Forelimb muscle (tissue), 1 donor: ENCODE measurements at regions not wholly inside any gene's neighbourhood (a gene's known extent, or its start where the extent isn't known, plus 50 kb on each side); places are given as distances from the start of the nearest gene placed in this dataset.
"Not testable (repeated sequence)": the region's sequence is repeated elsewhere in the genome, so short reads cannot be mapped to it uniquely, and the experiment has no call there.

ENCODE experiments used
- DNase-seq: peaks from one replicate; pipeline ENCODE4 v3.0.0-alpha.2; 2013; ENCODE audit warnings: low read depth

DNA sequence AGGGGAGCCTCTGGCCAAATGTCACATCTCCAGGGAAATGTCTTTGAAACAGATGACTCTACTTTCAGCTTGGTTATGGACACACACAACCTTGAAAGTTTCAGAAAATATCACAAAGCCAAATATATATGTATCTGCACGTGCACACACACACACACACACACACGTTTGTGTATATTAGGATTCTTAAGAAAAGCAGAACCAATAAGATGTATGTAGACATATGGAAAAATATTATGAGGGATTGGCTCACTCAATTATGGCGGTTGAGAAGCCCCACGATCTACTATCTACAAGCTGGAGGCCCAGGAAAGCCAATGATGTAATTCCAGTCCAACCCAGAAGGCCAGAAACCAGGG lies 194.9 kb downstream of the PALM2AKAP2 start:
- DNase-seq: no peak

DNA sequence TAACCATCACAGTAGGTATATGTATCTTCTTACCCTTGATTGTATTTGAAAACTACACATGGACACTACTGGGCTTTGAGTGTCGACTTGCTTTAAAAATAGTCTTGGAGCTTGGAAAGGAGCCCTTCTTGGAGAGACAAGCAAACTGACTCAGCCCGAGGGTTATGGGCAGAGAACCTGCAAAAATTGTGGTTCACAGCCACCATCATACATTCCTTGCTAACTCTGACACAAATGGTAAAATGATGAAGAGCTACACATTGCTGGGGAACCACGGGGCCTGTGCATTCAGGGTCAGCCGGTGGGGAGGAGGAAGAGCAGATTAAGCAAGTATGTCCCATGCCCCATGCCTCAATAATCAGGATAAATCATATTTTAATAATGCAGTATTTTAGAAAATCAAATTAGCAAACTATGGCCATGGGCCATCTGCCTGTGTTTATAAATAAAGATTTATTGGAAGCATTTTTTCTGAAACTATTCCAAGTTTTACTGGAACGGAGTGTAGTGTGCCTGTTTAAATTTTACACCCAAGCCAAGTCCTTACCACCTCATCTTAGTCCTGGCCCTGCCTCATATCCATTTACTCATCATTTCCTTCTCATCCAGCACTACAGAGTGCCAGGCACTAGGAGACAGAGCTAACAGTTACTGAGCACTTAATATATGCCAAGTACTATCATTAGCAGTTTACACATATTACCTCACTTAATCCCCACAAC lies 195.7 kb downstream of the PALM2AKAP2 start:
- DNase-seq: no peak

DNA sequence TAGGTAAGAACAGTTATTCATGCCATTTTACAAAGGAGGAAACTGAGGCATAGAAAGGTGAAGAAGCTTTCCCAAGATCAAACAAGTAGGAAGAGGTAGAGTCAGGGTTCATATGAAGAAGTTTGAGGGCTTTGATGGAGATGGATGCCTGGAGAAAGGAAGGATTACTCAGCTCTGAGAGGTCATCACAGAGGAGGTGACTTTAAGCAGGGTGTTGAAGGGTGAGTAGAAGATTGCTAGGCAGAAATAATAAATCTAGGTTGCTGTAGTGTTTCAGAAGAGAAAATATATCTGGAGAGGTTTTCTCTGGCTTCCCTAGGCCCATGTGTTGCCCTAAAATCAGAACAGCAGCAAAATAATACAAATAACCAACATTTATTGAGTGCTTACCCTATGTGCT lies 196.3 kb downstream of the PALM2AKAP2 start:
- DNase-seq: no peak

GRCh38 chr9:109977521-109977920 lies 197.5 kb downstream of the PALM2AKAP2 start:
- DNase-seq: no peak

DNA sequence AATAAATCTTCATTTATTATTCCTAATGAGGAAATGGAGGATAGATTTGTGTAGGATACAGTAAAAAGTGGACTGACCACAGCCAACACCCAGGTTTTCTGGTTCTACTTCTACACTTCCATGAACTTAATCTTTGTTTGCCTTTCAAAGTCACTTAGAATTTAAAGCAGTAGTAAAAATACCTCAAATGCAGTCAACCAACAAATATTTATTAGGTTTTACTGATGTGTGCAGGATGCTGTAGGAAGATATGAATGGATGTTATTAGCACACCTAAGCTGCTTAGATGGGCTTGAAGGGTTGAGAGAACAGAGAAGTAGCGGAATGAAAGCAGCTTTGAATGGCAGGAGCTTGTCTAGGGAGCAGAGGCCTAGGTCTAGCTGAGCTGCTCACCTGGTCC lies 201.1 kb downstream of the PALM2AKAP2 start:
- DNase-seq: no peak

DNA sequence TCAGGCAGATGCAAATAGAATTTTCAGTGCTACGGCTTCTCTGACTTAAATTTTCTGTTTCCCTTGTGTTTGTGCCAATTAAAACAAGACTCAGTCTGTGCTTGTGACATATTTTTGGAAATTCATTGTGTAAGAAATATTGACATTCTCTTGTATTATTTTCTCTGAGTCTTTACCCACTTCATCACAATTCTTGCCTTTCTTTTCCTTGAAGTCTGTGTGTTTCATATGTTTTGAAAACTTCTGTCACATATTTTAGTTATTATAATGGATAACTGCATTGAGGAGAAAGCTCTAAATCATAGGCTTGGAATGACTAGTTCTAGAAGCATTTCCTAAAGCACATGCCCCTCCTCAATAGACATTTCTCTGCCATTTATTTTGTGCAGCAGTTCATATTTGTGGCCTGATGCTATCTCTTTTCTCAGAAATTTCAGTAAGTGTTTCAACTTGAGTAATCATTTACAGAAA lies 206.6 kb downstream of the PALM2AKAP2 start:
- DNase-seq: no peak

DNA sequence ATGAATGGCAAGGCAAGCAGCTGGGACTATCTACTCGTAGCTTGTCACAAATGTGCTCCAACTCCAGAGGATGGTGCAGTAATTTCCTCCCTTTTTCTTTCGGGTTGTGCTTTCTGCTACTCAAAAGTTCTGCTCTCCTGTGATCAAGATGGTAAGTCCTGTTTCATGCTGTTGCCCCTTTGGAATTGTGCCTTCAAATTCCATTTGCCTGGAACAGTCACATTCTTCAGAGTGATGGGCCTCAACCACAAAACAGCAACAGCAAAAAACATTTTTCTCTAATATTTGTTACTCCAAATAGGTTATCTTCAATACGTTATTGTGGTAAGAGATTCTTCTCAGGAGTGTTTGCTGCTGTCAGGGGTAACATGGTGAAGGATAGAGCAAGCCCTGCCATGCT lies 209.3 kb downstream of the PALM2AKAP2 start:
- no peak for DNase-seq

- no peak for DNase-seq
Observed at GRCh38 chr9:109990541-109990940, 210.5 kb downstream of the PALM2AKAP2 start.

DNA sequence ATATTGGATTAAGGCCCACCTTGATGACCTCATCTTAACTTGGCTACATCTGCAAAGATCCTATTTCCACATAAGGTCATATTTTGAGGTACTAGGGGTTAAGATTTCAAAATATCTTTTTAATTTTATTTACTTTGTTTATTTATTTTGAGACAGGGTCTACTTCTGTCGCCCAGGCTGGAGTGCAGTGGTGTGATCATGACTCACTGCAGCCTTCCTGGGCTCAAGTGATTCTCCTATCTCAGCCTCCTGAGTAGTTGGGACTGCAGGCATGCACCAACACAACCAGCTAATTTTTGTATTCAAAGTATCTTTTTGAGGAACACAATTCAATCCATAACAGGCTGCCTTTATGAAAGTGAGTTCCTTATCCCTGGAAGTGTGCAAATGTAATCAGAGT lies 212.3 kb downstream of the PALM2AKAP2 start:
- no peak for DNase-seq

DNA sequence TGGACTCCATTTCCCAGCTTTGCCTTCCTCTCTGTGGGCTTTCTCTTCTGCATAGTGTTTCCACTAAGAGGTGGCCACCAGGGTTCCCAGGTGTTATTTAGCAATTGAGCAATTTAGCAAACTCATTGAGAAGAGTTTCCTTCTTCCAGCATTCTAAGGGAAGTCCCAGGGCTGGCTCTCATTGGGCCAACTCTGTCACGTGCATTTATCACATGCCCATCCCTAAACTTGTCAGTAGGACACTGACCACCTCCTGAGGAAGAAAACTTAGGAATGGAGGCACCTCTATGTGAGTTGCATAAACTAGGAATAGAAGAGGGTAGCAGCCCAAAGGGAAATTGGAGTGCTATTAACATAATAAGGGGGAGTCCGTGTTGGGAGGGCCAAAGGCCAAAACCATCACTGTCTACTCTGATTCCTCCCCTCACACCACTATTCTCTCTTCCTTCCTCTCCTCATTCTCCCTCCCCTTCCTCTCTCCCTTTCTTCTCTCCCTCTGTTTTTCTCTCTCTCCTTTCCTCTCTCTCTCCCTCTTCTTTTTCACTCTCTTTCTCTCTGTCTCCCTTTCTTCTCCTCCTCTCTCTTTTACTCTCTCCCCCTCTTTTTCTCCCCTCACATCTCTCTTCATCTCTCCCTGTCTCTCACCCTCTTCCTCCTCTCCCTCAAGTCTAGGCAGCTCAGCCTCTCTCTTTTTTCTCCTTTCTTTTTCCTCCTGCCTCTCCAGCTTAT lies 213.4 kb downstream of the PALM2AKAP2 start:
- no peak for DNase-seq

DNA sequence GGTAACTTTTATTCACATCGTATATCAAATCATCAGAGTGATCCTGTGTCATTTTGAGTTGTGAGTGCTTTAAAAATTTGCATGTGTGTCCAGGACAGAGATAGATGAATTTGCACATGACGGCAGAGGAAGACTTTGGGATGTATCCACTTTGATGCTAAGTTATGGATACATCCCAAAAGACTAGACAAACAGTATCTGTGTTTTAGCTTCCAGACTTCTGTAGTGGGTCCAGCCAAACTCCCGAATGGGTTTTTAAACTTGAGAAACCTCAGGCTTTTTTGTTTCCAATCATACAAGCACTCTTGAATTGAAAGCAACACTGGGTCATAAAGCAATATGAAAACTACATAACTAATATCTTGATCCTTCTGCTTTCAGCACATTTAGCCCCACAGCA lies 213.8 kb downstream of the C9orf152 start:
- no peak for DNase-seq

DNA sequence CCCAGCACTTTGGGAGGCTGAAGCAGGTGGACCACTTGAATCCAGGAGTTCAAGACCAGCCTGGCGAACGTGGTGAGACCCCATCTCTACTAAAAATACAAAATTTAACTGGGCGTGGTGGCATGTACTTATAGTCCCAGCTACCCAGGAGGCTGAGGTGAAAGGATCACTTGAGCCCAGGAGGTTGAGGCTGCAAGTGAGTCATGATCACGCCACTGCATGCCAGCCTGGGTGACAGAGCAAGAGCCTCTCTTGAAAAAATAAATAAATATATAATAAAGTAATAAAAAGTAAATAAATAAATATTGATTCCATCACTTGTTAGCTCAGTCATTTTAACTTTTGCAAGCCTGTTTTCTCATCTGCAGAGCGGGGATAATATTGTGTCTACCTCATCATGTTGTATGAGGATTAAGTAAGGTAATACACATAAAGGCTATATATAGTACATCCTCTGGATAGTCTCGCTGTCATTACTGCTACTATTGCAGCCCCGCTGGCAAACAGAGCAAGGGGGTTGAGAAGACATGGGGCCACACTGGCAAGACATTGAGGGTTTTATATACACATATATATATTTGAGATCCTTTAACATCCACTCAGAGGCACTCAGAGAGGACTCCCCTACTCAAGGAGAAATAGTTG lies 210.9 kb downstream of the C9orf152 start:
- DNase-seq: no peak

- no peak for DNase-seq
Observed at GRCh38 chr9:109997682-109998081, 210.3 kb downstream of the C9orf152 start.

DNA sequence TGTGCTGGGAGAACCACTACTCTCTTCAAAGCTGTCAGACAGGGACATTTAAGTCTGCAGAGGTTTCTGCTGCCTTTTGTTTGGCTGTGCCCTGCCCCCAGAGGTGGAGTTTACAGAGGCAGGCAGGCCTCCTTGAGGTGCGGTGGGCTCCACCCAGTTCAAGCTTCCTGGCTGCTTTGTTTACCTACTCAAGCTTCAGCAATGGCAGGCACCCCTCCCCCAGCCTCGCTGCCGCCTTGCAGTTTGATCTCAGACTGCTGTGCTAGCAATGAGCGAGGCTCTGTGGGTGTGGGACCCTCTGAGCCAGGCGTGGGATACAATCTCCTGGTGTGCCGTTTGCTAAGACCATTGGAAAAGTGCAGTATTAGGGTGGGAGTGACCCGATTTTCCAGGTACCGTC lies 202.4 kb downstream of the C9orf152 start:
- DNase-seq: not testable (repeated sequence)

GRCh38 chr9:110006657-110007056 lies 201.3 kb downstream of the C9orf152 start:
- no peak for DNase-seq

GRCh38 chr9:110007477-110008270 lies 200.3 kb downstream of the C9orf152 start:
- no peak for DNase-seq

DNA sequence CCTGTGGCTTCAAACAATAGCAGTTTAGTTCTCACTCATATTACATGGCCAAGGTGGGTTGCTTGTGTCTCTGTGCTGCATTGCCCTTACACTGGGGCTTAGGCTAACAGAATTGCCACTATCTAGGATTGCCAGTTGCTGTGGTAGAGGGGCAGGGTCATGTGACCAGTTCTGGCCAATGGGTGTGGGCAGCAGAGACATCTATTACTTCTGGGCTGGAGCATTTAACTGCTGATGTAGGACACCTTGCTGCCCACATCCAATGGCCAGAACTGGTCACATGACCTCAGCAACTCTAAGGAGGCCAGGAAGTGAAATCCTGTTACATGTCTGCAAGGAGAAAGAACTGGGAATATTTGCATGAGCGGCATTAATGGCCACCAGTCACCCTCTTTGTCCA lies 199.3 kb downstream of the C9orf152 start:
- no peak for DNase-seq

DNA sequence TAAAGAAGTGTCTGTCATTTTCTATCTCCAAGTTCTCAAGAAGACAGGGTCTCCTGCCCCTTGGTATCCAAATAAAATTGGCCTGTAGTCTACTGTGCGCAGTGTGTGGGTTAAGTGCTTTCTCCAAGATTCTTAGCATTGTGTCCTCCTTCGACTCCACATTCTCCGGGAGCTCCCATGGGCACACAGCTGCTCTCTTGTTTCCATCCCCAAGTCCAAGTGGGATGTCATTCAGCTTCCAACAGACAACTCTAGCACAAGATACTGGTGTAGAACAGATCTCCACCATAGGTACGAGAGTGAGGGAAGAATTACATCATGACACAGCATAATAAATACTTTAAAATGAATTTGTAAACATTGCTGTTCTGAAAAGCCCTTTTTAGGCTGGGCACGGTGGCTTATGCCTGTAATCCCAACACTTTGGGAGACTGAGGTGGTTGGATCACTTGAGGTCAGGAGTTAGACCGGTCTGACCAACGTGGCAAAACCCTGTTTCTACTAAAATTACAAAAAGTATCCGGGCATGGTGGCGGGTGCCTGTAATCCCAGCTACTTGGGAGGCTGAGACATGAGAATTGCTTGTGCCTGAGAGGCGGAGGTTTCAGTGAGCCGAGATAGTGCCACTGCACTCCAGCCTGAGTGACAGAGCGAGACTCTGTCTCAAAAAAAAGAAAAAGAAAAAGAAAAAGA lies 196.2 kb downstream of the C9orf152 start:
- no peak for DNase-seq

DNA sequence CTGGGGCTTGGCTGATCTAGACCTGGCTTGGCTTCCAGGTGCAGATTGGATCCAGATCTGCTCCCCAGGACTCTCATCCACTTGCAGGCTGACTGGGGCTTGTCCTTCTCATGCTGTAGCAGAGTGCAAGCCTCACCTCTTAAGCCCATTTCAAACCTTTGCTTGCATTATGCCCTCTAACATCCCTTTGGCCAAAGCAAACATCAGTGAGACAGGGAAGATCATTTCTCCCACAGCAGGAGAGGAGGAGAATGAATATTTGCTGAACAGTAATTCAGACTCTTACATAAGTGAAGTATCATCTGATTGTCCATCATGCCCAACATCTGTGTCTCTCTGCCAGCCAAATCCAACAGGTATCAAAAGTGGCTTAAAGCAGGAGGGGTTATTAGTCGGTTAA lies 194.9 kb downstream of the C9orf152 start:
- DNase-seq: no peak

DNA sequence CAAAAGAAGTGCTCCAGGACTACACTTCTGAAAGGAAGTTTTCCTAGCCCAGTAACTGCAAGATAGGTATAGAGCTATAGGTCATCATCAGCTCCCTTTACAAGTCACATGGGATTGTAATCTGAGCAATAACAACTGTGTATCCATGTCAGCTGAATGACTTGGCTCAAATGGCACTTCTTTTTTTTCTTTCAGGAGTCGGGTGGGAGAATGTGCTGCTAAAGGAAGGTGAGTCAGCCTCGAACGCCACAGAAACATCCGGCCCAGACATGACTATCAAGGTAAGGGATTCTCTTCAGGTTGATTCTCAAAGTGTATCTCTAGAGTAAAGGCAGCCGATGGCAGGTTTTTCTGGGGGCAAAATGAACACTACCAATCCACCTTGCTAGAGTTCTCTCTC lies 192.2 kb downstream of the C9orf152 start:
- DNase-seq: no peak

DNA sequence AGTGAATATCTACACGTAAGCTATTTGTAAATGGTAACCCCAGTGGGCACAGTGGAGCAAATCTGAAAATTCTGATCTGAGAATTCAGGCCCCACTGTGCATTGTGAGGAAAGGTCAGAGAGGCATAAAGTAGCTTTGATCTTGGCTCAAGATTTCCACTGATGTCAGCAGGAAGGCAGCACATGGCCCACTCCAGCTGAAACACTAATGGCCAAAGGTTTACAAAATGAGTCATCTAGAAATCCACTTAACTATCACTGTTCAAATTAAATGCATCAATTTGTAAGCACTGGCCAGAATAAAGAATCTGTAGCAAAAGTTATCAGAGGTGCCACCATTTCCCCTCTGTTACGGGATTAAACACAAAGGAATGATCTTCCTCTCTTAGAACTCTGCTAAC lies 191.6 kb downstream of the C9orf152 start:
- DNase-seq: no peak
